Neural crest cell (in vitro differentiated cells): ENCODE measurements at regions not wholly inside any gene's neighbourhood (a gene's known extent, or its start where the extent isn't known, plus 50 kb on each side); places are given as distances from the start of the nearest gene placed in this dataset.

Source experiments
- DNase-seq: peaks from one replicate; pipeline ENCODE4 v3.0.0; 2021; ENCODE audit warnings: low read depth, mixed read lengths, low spot score
- H3K27ac Mint-ChIP-seq: one replicate; pipeline ENCODE4 v1.8.0; 2021; ENCODE audit warnings: mild to moderate bottlenecking, mixed read lengths; ENCODE audit not compliant: unreplicated experiment
- H3K27me3 Mint-ChIP-seq: 2 replicates; pipeline ENCODE4 v1.8.0; 2021; ENCODE audit warnings: low read depth, mild to moderate bottlenecking, mixed read lengths
- H3K36me3 Mint-ChIP-seq: 2 replicates; pipeline ENCODE4 v1.8.0; 2021; ENCODE audit warnings: low read depth, mild to moderate bottlenecking, mixed read lengths
- H3K4me1 Mint-ChIP-seq: 2 replicates; pipeline ENCODE4 v1.8.0; 2021; ENCODE audit warnings: mixed read lengths
- H3K4me3 Mint-ChIP-seq: one replicate; pipeline ENCODE4 v1.8.0; 2021; ENCODE audit warnings: mild to moderate bottlenecking, mixed read lengths
- H3K9me3 Mint-ChIP-seq: 2 replicates; pipeline ENCODE4 v1.8.0; 2021; ENCODE audit warnings: mixed read lengths
- TF ChIP-seq, protein P1 (sequence below): fragments of 200-600 bp; sonication (generic); conservative IDR thresholded peaks from 2 replicates; pipeline ENCODE4 v1.5.0; 2021; ENCODE audit warnings: antibody characterized with exemption, mild to moderate bottlenecking

DNA sequence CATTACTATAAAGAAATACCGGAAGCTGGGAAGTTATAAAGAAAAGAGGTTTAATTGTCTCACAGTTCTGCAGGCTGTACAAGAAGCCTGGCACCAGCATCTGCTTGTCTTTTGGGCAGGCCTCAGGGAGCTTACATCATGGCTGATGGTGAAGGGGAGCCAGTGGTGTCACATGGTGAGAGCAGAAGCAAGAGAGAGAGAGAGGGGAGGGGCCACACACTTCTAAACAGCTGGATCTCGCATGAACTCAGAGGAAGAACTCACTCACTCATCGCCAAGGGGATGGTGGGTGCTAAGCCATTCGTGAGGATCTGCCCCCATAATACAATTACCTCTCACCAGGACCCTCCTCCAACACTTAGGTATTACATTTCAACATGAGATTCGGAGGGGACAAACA, 51.8 kb upstream of the ANKRD34C start:
- Mint-ChIP-seq H3K4me3 (no peak overlapping the region), H3K4me1 (no peaks in the 10 kb centered on the region), H3K9me3 (peaks cover 17% of the 10 kb centered on the region), H3K36me3 (no peaks in the 10 kb centered on the region), H3K27ac (no peak overlapping the region), H3K27me3 (peaks cover 29% of the 10 kb centered on the region)
- TF ChIP-seq, protein P1, sequence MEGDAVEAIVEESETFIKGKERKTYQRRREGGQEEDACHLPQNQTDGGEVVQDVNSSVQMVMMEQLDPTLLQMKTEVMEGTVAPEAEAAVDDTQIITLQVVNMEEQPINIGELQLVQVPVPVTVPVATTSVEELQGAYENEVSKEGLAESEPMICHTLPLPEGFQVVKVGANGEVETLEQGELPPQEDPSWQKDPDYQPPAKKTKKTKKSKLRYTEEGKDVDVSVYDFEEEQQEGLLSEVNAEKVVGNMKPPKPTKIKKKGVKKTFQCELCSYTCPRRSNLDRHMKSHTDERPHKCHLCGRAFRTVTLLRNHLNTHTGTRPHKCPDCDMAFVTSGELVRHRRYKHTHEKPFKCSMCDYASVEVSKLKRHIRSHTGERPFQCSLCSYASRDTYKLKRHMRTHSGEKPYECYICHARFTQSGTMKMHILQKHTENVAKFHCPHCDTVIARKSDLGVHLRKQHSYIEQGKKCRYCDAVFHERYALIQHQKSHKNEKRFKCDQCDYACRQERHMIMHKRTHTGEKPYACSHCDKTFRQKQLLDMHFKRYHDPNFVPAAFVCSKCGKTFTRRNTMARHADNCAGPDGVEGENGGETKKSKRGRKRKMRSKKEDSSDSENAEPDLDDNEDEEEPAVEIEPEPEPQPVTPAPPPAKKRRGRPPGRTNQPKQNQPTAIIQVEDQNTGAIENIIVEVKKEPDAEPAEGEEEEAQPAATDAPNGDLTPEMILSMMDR = no peak
- no peak for DNase-seq

DNA sequence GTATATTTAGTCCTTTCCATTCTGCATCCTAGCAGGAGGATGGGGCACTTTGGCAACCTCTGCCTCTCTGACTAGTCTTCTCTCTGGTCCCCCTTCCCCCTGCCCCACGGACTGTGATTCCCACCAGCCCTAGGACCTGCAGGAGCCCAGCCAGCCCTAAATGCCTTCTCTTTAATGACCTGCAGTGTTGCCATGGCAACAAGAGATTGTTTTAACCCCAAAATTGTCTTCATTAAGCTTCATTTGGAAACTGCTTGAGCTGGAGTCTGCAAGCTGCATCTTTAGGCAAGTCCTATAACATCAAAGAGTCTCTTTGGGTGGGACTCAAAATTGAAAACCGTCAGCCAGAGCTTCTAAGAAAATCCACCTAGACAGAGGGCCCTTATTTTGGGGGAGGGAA, 59.7 kb upstream of the ANKRD34C start:
- no peak overlapping the region for H3K4me3 Mint-ChIP-seq
- H3K9me3 Mint-ChIP-seq = peaks cover 2% of the 10 kb centered on the region
- no peak for DNase-seq
- TF ChIP-seq, protein P1 = no peak
- H3K27me3 Mint-ChIP-seq = peaks cover 11% of the 10 kb centered on the region
- no peak overlapping the region for H3K27ac Mint-ChIP-seq
- H3K4me1 Mint-ChIP-seq = no peaks in the 10 kb centered on the region
- H3K36me3 Mint-ChIP-seq = no peaks in the 10 kb centered on the region

DNA sequence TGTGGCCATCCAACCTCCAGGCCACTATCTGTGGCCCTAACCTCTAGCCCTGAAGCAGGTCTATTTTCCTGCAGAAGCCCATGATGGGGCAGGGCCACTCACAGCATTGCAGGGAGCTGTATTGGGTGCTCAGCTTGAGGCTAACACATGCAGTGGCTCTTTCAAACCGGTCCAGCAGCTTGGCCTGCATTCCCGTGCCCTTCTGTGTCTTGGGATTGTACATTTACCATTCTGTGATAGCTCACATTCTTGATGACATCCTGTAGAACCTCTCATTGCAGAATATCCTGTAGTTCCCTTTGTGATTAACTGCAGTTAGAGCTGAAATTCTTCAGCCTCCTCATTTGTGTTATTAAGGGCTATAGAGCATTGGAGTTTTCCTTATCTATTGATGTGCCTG, 60.8 kb upstream of the ANKRD34C start:
- Mint-ChIP-seq H3K27ac (no peak overlapping the region), H3K9me3 (peaks cover 2% of the 10 kb centered on the region), H3K36me3 (no peaks in the 10 kb centered on the region), H3K27me3 (peaks cover 21% of the 10 kb centered on the region), H3K4me1 (no peaks in the 10 kb centered on the region), H3K4me3 (no peak overlapping the region)
- no peak for DNase-seq
- TF ChIP-seq, protein P1 = no peak

DNA sequence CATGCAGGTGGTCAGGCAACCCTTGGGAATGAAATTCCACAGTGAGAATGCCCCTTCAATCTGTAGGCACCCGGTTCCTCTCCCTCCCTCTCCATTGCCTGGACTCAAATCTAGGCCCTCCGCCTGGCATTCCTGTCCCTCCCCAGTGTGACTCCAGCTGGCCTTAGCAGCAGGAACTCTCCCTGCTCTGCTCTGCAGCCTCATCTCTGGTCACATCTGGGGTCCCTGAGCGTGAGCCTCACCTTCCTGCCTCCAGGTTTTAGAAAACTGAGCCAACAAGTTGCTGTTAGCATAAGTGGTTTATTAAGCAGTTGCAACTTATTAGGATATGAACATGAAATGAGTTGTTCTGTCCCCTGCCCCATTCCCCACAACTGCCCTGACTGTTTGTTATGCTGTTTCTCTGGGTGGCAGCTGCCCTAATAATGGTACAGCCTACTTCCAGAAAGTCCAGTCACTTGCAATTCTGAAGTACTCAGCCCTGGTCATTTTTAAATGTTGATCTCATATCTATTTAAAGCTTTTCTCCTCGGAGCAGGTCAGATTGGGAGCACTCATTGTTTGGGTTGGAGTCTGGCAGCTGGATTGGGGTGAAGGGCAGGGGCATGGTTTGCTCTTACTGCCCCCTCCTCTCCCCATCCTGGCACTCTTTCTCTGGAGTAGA, 63.0 kb upstream of the ANKRD34C start:
- no peaks in the 10 kb centered on the region for H3K4me1 Mint-ChIP-seq
- H3K4me3 Mint-ChIP-seq = no peak overlapping the region
- peaks cover 4% of the 10 kb centered on the region for H3K9me3 Mint-ChIP-seq

DNA sequence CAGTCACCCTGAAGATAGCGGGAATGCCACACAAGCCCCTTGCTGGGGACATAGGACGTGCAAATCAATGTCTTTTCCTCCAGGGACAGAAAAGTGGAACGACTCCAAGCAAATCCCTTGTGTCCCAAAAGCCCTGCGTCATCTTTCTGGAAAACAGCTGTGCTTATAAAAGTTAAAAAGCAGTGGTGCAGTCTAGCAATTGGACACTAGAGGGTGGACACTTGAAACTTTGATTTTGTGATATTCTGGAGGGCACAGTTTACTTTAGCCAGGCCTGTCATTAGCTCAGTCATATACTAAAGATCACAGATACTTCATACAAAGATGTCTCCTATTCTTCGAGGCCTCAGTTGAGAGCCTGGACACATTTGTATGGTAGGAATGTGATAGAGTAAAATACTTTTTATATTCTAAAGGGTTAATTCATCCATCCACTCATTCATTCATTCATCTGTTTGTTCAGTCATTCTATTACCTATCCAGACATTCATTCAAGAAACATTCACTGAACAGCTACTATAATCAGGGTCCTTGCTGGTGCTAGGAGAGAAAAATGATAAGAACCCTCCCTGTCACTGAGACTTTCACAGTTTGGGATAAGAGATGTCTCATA, 63.8 kb upstream of the ANKRD34C start:
- no peak for DNase-seq
- Mint-ChIP-seq H3K4me1 (no peaks in the 10 kb centered on the region), H3K9me3 (peaks cover 4% of the 10 kb centered on the region), H3K4me3 (no peak overlapping the region), H3K36me3 (no peaks in the 10 kb centered on the region), H3K27me3 (peaks cover 41% of the 10 kb centered on the region), H3K27ac (no peak overlapping the region)
- TF ChIP-seq, protein P1 = peak; percentile 60

More for the DNA sequence above, 63.0 kb upstream of the ANKRD34C start:
- Mint-ChIP-seq H3K27ac (no peak overlapping the region), H3K27me3 (peaks cover 35% of the 10 kb centered on the region), H3K36me3 (no peaks in the 10 kb centered on the region)
- no peak for DNase-seq
- TF ChIP-seq, protein P1 = no peak
